Uterus (tissue), 2 donors: ENCODE measurements at regions not wholly inside any gene's neighbourhood (a gene's known extent, or its start where the extent isn't known, plus 50 kb on each side); places are given as distances from the start of the nearest gene placed in this dataset.

Experiments
- POLR2A ChIP-seq, 2 donors: fragments of 450-650 bp; IDR thresholded peaks; one replicate each; pipeline ENCODE4 v1.6.1; 2016; ENCODE audit warnings: antibody characterized with exemption in 2 of 2, mild to moderate bottlenecking in 1 of 2, moderate library complexity in 1 of 2
- TF ChIP-seq, protein P1 (sequence below), 4 experiments: fragments of 200-600 bp in 2 of 4; fragments of 450-650 bp in 2 of 4; sonication (generic) in 2 of 4; IDR thresholded peaks; one replicate each; pipeline ENCODE4 v1.5.1; 2016 to 2019; ENCODE audit warnings: antibody characterized with exemption in 4 of 4, mild to moderate bottlenecking in 2 of 4, moderate library complexity in 1 of 4

DNA sequence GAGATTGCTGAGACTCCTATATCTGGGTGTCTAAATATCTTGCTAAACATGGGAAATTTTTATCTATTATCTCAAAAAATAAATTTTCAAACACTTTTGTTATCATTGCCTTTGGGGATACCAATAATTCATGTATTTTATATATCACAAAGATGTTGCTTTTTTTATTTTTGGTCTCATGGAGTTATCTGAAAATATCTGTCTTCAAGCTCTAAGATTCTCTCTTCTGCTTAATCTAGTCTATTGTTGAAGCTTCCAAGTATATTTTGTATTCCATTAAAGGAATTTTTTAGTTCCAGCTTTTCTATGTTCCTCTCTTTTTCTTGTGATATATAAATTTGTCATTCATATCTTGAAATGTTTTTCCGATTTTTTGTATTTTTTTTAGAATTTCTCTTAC is 812.0 kb downstream of the DACH1 start:
- TF ChIP-seq, protein P1, sequence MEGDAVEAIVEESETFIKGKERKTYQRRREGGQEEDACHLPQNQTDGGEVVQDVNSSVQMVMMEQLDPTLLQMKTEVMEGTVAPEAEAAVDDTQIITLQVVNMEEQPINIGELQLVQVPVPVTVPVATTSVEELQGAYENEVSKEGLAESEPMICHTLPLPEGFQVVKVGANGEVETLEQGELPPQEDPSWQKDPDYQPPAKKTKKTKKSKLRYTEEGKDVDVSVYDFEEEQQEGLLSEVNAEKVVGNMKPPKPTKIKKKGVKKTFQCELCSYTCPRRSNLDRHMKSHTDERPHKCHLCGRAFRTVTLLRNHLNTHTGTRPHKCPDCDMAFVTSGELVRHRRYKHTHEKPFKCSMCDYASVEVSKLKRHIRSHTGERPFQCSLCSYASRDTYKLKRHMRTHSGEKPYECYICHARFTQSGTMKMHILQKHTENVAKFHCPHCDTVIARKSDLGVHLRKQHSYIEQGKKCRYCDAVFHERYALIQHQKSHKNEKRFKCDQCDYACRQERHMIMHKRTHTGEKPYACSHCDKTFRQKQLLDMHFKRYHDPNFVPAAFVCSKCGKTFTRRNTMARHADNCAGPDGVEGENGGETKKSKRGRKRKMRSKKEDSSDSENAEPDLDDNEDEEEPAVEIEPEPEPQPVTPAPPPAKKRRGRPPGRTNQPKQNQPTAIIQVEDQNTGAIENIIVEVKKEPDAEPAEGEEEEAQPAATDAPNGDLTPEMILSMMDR (IDR thresholded peaks at IDR 0.05) = no peak
- TF ChIP-seq POLR2A (IDR thresholded peaks at IDR 0.05) = no peak
